ENCODE measurements at regions not wholly inside any gene's neighbourhood (a gene's known extent, or its start where the extent isn't known, plus 50 kb on each side); places are given as distances from the start of the nearest gene placed in this dataset.

DNA sequence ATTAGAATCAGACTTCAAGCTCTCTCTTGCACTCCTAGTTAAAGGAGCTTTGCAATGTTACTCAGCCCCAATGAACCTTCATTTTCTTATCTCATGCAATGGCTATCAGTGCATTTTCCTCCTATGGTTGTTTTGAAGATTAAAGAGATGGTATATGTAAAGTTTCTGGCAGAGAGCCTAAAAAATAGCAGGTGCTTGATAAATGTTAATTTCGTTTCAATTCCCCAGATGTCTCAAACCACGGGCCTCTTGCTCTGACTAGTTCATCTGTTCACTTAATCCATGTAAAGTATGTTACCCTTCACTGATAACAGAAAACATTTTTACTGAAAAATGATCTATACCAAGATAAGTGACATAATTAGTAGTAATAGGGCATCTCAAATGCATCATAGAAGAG lies 735.4 kb upstream of the USP15 start:
- Histone ChIP-seq H3K4me1 (replicated peaks; ENCODE audit: insufficient read depth) (no peaks in the 10 kb centered on the region), H3K9me3 (ENCODE audit: insufficient read depth, low read depth) (no peaks in the 10 kb centered on the region), H3K4me2 (no peak overlapping the region), H3K79me2 (ENCODE audit: low read depth) (no peaks in the 10 kb centered on the region), H2AFZ (no peak overlapping the region), H3K9me2 (ENCODE audit: insufficient read depth) (no peaks in the 10 kb centered on the region), H3K27me3 (ENCODE audit: insufficient read depth, low read depth) (no peaks in the 10 kb centered on the region), H3K27ac (no peak overlapping the region), H3K4me3 (no peak overlapping the region), H3K36me3 (ENCODE audit: low read depth) (no peaks in the 10 kb centered on the region), H4K20me1 (ENCODE audit: insufficient read depth) (no peaks in the 10 kb centered on the region), H3F3A (ENCODE audit: insufficient read depth, low read depth) (no peaks in the 10 kb centered on the region)
- ChIA-PET CTCF (no interaction called here), POLR2A (ENCODE audit: unreplicated experiment) (no interaction called here)
- TF ChIP-seq, protein P1, sequence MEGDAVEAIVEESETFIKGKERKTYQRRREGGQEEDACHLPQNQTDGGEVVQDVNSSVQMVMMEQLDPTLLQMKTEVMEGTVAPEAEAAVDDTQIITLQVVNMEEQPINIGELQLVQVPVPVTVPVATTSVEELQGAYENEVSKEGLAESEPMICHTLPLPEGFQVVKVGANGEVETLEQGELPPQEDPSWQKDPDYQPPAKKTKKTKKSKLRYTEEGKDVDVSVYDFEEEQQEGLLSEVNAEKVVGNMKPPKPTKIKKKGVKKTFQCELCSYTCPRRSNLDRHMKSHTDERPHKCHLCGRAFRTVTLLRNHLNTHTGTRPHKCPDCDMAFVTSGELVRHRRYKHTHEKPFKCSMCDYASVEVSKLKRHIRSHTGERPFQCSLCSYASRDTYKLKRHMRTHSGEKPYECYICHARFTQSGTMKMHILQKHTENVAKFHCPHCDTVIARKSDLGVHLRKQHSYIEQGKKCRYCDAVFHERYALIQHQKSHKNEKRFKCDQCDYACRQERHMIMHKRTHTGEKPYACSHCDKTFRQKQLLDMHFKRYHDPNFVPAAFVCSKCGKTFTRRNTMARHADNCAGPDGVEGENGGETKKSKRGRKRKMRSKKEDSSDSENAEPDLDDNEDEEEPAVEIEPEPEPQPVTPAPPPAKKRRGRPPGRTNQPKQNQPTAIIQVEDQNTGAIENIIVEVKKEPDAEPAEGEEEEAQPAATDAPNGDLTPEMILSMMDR (conservative IDR thresholded peaks at IDR 0.05), result no peak
- TF ChIP-seq EZH2 (IDR thresholded peaks at IDR 0.05; ENCODE audit: low read depth), result no peak
- intact Hi-C loops (cut with micrococcal nuclease; ENCODE audit: unreplicated experiment), result no loop called here
- BruUV-seq (replicated peaks), result no TSS peak
- DNase-seq, result no peak

DNA sequence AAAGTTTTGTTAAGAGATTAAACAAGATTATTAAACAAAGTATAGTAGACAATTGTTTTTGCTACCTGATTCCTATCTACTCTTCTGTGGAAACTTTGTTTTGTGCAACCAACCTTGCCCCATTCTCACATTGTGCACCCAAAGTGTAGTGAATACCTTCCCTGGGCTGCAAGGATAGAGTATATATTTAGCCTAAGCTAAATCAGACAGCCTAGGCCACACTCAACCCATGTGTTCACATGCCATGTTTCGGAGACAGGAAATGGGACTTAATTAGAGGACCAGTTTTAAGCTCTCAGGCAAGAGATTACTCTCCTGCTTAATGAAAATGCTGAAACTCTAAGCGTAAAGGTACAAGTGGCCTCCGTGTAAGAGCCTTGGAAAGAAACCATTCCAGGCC lies 734.9 kb upstream of the USP15 start:
- H3K27me3 ChIP-seq (ENCODE audit: insufficient read depth, low read depth), result no peaks in the 10 kb centered on the region
- intact Hi-C loops (cut with micrococcal nuclease; ENCODE audit: unreplicated experiment), result no loop called here
- H3K79me2 ChIP-seq (ENCODE audit: low read depth), result no peaks in the 10 kb centered on the region
- H3K9me3 ChIP-seq (ENCODE audit: insufficient read depth, low read depth), result no peaks in the 10 kb centered on the region
- H4K20me1 ChIP-seq (ENCODE audit: insufficient read depth), result no peaks in the 10 kb centered on the region
- H3K4me1 ChIP-seq (replicated peaks; ENCODE audit: insufficient read depth), result no peaks in the 10 kb centered on the region
- ChIA-PET CTCF (no interaction called here), POLR2A (ENCODE audit: unreplicated experiment) (no interaction called here)
- H3K36me3 ChIP-seq (ENCODE audit: low read depth), result no peaks in the 10 kb centered on the region
- BruUV-seq (replicated peaks), result no TSS peak
- DNase-seq, result no peak
- no peak overlapping the region for H3K4me3 ChIP-seq
- TF ChIP-seq, protein P1 (conservative IDR thresholded peaks at IDR 0.05), result no peak
- no peak for TF ChIP-seq EZH2 (IDR thresholded peaks at IDR 0.05; ENCODE audit: low read depth)
- no peak overlapping the region for H3K4me2 ChIP-seq
- no peaks in the 10 kb centered on the region for H3K9me2 ChIP-seq (ENCODE audit: insufficient read depth)
- H3F3A ChIP-seq (ENCODE audit: insufficient read depth, low read depth), result no peaks in the 10 kb centered on the region
- no peak overlapping the region for H3K27ac ChIP-seq
- H2AFZ ChIP-seq, result no peak overlapping the region

DNA sequence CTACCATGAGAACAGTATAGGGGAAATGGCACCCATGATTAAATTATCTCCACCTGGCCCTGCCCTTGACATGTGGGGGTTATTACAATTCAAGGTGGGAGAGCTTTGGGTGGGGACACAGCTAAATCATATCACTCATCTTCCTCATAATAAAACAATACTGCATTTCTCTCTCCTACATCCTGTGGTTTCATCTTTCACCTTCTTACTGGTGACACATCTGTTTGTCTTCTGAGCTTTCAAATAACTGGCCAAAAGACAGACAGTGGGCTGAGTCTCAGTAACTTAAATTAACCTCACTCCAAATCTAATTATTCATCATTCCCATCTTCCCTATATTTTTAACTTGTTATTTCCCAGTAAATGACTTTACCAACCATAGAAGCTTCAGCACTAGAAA lies 729.7 kb upstream of the USP15 start:
- Histone ChIP-seq H2AFZ (no peak overlapping the region), H3K9me3 (ENCODE audit: insufficient read depth, low read depth) (no peaks in the 10 kb centered on the region), H4K20me1 (ENCODE audit: insufficient read depth) (no peaks in the 10 kb centered on the region), H3K79me2 (ENCODE audit: low read depth) (no peaks in the 10 kb centered on the region), H3K27ac (no peak overlapping the region), H3K9me2 (ENCODE audit: insufficient read depth) (no peaks in the 10 kb centered on the region), H3F3A (ENCODE audit: insufficient read depth, low read depth) (no peaks in the 10 kb centered on the region), H3K4me3 (no peak overlapping the region), H3K36me3 (ENCODE audit: low read depth) (no peaks in the 10 kb centered on the region), H3K4me1 (replicated peaks; ENCODE audit: insufficient read depth) (no peaks in the 10 kb centered on the region), H3K4me2 (no peak overlapping the region), H3K27me3 (ENCODE audit: insufficient read depth, low read depth) (no peaks in the 10 kb centered on the region)
- intact Hi-C loops (cut with micrococcal nuclease; ENCODE audit: unreplicated experiment), result no loop called here
- DNase-seq, result no peak
- no TSS peak for BruUV-seq (replicated peaks)
- no peak for TF ChIP-seq EZH2 (IDR thresholded peaks at IDR 0.05; ENCODE audit: low read depth)
- TF ChIP-seq, protein P1 (conservative IDR thresholded peaks at IDR 0.05), result no peak
- ChIA-PET POLR2A (ENCODE audit: unreplicated experiment) (no interaction called here), CTCF (no interaction called here)
